Esophagus squamous epithelium (tissue), 5 donors: ENCODE measurements at regions not wholly inside any gene's neighbourhood (a gene's known extent, or its start where the extent isn't known, plus 50 kb on each side); places are given as distances from the start of the nearest gene placed in this dataset.

Experiments used
- DNase-seq: peaks from one replicate; lab custom pipeline; 2025; lab: John Stamatoyannopoulos, UW
- H3K27ac ChIP-seq, 4 donors: fragments of 200-600 bp; sonication (generic); one replicate each; pipeline ENCODE4 v1.5.1; 2016 to 2019; ENCODE audit warnings: mild to moderate bottlenecking in 1 of 4
- H3K27me3 ChIP-seq, 4 donors: fragments of 200-600 bp; sonication (generic); 1 replicate in 3 of 4; 2 replicates in 1 of 4; pipeline versions ENCODE4 v1.5.1 to v1.6.0; 2017 to 2021; ENCODE audit warnings: antibody characterized with exemption in 1 of 4
- H3K36me3 ChIP-seq, 3 donors: fragments of 200-600 bp; sonication (generic); one replicate each; pipeline ENCODE4 v1.5.1; 2016 to 2019
- H3K4me1 ChIP-seq, 3 donors: fragments of 200-600 bp; sonication (generic); one replicate each; pipeline ENCODE4 v1.5.1; 2017 to 2019
- H3K4me3 ChIP-seq, 4 donors: fragments of 200-600 bp; sonication (generic); 1 replicate in 3 of 4; 2 replicates in 1 of 4; pipeline ENCODE4 v1.5.1; 2016 to 2019; ENCODE audit warnings: mild to moderate bottlenecking in 2 of 4, moderate library complexity in 1 of 4
- H3K9me3 ChIP-seq, 3 donors: fragments of 200-600 bp; sonication (generic); one replicate each; pipeline ENCODE4 v1.5.1; 2016 to 2019
- POLR2A ChIP-seq, 4 donors: fragments of 450-650 bp; IDR thresholded peaks; one replicate each; pipeline ENCODE4 v1.6.1; 2017; ENCODE audit warnings: antibody characterized with exemption in 4 of 4, mild to moderate bottlenecking in 4 of 4, moderate library complexity in 3 of 4
- WGBS, 2 donors: methylation state at CpG; one replicate each; pipeline ENCODE4 v1.1.5; 2018; 5-methylcytosine and 5-hydroxymethylcytosine counted together
- intact Hi-C: fragments of 100-400 bp; cut with DNase I; formaldehyde crosslinking; loops from one replicate; pipeline ENCODE4 v1.15.0; 2022
- TF ChIP-seq, protein P1 (sequence below), 6 experiments: fragments of 450-650 bp in 4 of 6; fragments of 200-600 bp in 2 of 6; sonication (generic) in 2 of 6; IDR thresholded peaks; one replicate each; pipeline ENCODE4 v1.5.1; 2016 to 2019; ENCODE audit warnings: antibody characterized with exemption in 6 of 6, mild to moderate bottlenecking in 4 of 6, moderate library complexity in 4 of 6
- donor health status: DM: yes; HTN: yes; CAD: no.

DNA sequence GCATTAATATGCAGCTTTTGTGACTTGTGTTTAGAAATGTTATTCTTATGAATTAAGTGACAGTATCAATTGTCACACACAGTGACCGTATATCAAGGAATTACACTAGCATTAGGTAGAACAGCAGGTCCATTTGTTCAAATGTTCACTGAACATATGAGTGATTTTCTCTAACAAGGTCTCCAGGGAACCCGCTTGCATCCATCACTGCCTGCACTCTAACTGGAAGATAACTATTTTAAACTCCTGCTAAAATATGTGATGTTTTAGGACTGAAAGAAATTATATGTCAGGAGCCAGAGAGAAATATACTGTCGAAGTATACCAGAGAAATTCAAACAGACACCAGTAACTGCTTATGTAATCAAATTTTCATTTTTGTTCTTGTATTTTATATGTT lies 1395.7 kb downstream of the PCDH18 start:
- H3K27ac ChIP-seq: no peak overlapping the region
- H3K36me3 ChIP-seq: no peaks in the 10 kb centered on the region
- no peaks in the 10 kb centered on the region for H3K9me3 ChIP-seq
- intact Hi-C loops: no loop called here
- 68 to 69% methylated on average over 3 of the region's 3 CpGs for WGBS, 2 donors
- H3K4me3 ChIP-seq: no peak overlapping the region
- no peaks in the 10 kb centered on the region for H3K27me3 ChIP-seq
- DNase-seq: no peak
- no peaks in the 10 kb centered on the region for H3K4me1 ChIP-seq
- no peak for TF ChIP-seq POLR2A (IDR thresholded peaks at IDR 0.05)
- TF ChIP-seq, protein P1, sequence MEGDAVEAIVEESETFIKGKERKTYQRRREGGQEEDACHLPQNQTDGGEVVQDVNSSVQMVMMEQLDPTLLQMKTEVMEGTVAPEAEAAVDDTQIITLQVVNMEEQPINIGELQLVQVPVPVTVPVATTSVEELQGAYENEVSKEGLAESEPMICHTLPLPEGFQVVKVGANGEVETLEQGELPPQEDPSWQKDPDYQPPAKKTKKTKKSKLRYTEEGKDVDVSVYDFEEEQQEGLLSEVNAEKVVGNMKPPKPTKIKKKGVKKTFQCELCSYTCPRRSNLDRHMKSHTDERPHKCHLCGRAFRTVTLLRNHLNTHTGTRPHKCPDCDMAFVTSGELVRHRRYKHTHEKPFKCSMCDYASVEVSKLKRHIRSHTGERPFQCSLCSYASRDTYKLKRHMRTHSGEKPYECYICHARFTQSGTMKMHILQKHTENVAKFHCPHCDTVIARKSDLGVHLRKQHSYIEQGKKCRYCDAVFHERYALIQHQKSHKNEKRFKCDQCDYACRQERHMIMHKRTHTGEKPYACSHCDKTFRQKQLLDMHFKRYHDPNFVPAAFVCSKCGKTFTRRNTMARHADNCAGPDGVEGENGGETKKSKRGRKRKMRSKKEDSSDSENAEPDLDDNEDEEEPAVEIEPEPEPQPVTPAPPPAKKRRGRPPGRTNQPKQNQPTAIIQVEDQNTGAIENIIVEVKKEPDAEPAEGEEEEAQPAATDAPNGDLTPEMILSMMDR (IDR thresholded peaks at IDR 0.05): no peak

DNA sequence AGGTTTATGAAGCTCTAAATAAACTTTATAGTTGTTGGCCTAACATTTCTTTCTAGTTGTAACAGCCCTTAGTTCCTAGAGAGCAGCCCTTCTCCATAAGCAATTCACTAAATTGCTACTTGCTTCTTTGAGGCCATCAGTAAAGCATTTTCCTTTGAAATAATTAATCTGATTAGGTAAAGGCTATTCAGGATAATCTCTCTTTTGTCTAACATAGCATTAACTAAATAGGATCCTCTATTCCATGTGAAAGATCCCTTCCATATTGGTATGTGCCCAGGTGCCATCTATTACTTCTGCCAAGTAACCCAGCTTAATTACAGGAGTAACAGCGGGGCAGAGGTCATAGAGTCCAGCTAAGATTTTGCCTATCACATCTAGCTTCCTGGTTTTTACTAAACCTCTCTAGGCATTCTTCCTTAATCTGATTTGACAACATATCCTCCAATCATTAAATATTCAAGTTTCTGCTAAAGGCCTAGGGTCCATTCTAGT lies 1408.0 kb downstream of the PCDH18 start:
- TF ChIP-seq POLR2A (IDR thresholded peaks at IDR 0.05): no peak
- TF ChIP-seq, protein P1 (IDR thresholded peaks at IDR 0.05): no peak
- intact Hi-C loops: no loop called here
- Histone ChIP-seq H3K4me3 (no peak overlapping the region), H3K27me3 (no peaks in the 10 kb centered on the region), H3K4me1 (no peaks in the 10 kb centered on the region), H3K27ac (no peak overlapping the region), H3K36me3 (no peaks in the 10 kb centered on the region), H3K9me3 (no peaks in the 10 kb centered on the region)
- WGBS, 2 donors: 80 to 93% methylated on average over 1 of the region's 1 CpG
- DNase-seq: no peak

DNA sequence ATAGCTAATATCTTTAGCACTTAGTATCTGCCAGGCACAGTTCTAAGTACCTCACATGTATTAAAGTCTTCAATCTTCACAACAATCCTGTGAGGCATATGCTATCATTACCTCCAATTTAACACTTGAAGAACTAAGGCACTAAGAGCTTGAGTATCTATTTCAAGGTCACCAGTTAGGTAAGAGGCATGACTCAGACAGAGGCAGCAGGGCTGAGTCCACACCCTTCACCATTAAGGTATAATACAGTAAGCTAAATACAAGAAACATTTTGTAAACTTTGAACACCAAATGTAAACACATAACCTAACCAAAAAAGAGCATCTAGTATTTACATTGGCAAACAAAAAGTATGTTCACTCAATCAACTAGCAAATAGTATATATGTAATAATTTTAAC lies 1410.9 kb downstream of the PCDH18 start:
- no peaks in the 10 kb centered on the region for H3K4me1 ChIP-seq
- H3K36me3 ChIP-seq: no peaks in the 10 kb centered on the region
- no peaks in the 10 kb centered on the region for H3K9me3 ChIP-seq
- TF ChIP-seq, protein P1 (IDR thresholded peaks at IDR 0.05): no peak
- H3K4me3 ChIP-seq: no peak overlapping the region
- DNase-seq: no peak
- H3K27ac ChIP-seq: no peak overlapping the region
- intact Hi-C loops: no loop called here
- H3K27me3 ChIP-seq: no peaks in the 10 kb centered on the region

DNA sequence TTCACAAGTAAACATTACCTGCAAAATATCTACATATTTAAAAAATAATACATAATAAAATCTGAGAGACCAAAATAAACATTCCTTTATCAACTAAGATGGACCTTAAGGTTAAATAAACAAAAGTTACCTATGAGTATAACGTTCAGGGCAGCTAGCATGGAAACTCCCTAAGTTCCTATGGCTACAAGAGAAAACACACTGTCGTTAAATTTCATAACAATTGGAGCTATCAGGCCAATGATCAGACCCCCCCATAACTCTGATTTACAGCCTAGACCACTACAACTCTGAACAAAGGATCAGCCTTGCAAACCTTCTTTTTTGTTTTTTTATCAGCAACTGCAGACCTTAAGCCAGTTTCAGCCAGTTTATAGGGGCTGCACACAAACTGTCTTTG lies 1418.4 kb downstream of the PCDH18 start:
- Histone ChIP-seq H3K4me3 (no peak overlapping the region), H3K9me3 (no peaks in the 10 kb centered on the region), H3K27me3 (no peaks in the 10 kb centered on the region), H3K36me3 (no peaks in the 10 kb centered on the region), H3K27ac (no peak overlapping the region), H3K4me1 (no peaks in the 10 kb centered on the region)
- DNase-seq: no peak
- WGBS, 2 donors: 35 to 40% methylated on average over 2 of the region's 2 CpGs
- intact Hi-C loops: no loop called here
- TF ChIP-seq POLR2A (IDR thresholded peaks at IDR 0.05): no peak
- TF ChIP-seq, protein P1 (IDR thresholded peaks at IDR 0.05): no peak

DNA sequence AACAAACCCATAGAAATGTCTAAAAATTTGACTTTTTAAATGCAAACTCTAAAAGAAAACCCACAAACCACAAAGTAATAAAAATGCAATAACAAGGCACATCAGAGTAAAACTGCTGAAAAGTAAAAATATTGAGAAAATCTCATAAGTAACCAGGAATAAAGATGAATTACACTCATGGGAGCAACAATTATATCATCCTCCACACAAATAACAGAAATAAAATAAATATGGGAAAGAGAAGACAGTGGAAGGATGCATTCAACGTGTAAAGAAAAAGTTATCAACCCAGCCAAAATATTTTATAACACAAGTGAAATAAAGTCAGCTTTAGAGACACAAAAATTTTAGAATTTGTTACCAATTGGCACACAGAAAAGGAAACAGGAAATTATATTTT lies 1420.2 kb downstream of the PCDH18 start:
- intact Hi-C loops: no loop called here
- DNase-seq: no peak
- Histone ChIP-seq H3K4me3 (no peak overlapping the region), H3K27ac (no peak overlapping the region), H3K27me3 (no peaks in the 10 kb centered on the region), H3K9me3 (no peaks in the 10 kb centered on the region), H3K36me3 (no peaks in the 10 kb centered on the region), H3K4me1 (no peaks in the 10 kb centered on the region)
- WGBS, 2 donors: 18 to 54% methylated on average over 1 of the region's 1 CpG
- no peak for TF ChIP-seq POLR2A (IDR thresholded peaks at IDR 0.05)
- TF ChIP-seq, protein P1 (IDR thresholded peaks at IDR 0.05): no peak
